ENCODE measurements at regions not wholly inside any gene's neighbourhood (a gene's known extent, or its start where the extent isn't known, plus 50 kb on each side); places are given as distances from the start of the nearest gene placed in this dataset.

- H3K4me2 ChIP-seq (ENCODE audit: low read length) = no peak overlapping the region
- peaks cover 38% of the 10 kb centered on the region for H3K79me1 ChIP-seq (ENCODE audit: low read length)
- no CpG with 5 or more reads among the region's 15 CpGs for WGBS (ENCODE audit: extremely low coverage, insufficient coverage, insufficient read length)
- H4K8ac ChIP-seq (ENCODE audit: low read depth, low read length) = no peak overlapping the region
- no peaks in the 10 kb centered on the region for H3K27me3 ChIP-seq (ENCODE audit: insufficient read depth, low read length)
- no peak overlapping the region for H2BK120ac ChIP-seq (ENCODE audit: insufficient read depth, low read length, poor library complexity)
- H2AK5ac ChIP-seq (ENCODE audit: low read length) = peak overlapping the region; percentile 16
- no peak overlapping the region for H4K12ac ChIP-seq (ENCODE audit: low read depth, low read length)
- H2BK5ac ChIP-seq (ENCODE audit: low read depth, low read length, poor library complexity) = no peak overlapping the region
- H3K14ac ChIP-seq (ENCODE audit: low read length) = no peak overlapping the region
- no peak overlapping the region for H2AFZ ChIP-seq (ENCODE audit: insufficient read depth, low read length, poor library complexity)
- H2BK12ac ChIP-seq (ENCODE audit: low read length) = no peak overlapping the region
- H3K4ac ChIP-seq (ENCODE audit: low read depth, low read length) = no peak overlapping the region
- H3K9me3 ChIP-seq (ENCODE audit: insufficient read depth, low read depth, low read length) = no peaks in the 10 kb centered on the region
- peaks cover 10% of the 10 kb centered on the region for H3K79me2 ChIP-seq (ENCODE audit: control insufficient read depth, insufficient read depth, low read length, poor library complexity)
- no peaks in the 10 kb centered on the region for H3K36me3 ChIP-seq (ENCODE audit: control insufficient read depth in 1 of 2, insufficient read depth in 2 of 2, low read length in 2 of 2)
- H3K4me1 ChIP-seq (ENCODE audit: control insufficient read depth in 1 of 2, insufficient read depth in 2 of 2, low read length in 2 of 2) = peaks cover 33 to 36% of the 10 kb centered on the region in 2 experiments
- H3K4me3 ChIP-seq (ENCODE audit: low read depth, low read length) = no peak overlapping the region
- H3K9ac ChIP-seq (ENCODE audit: low read length) = no peak overlapping the region
- H3K27ac ChIP-seq (ENCODE audit: low read depth, low read length) = no peak overlapping the region
- H3K18ac ChIP-seq (ENCODE audit: low read length) = no peak overlapping the region
- DNase-seq = no peak
- H3K23ac ChIP-seq (ENCODE audit: low read length) = no peak overlapping the region
- peak overlapping the region; percentile 8 for H4K91ac ChIP-seq (ENCODE audit: low read depth, low read length)
These were observed 110.9 kb upstream of the IRF2BP2 start for GRCh38 chr1:234720709-234721441.

GRCh38 chr1:234719454-234720251, 109.7 kb upstream of the IRF2BP2 start:
- Histone ChIP-seq H3K36me3 (ENCODE audit: control insufficient read depth in 1 of 2, insufficient read depth in 2 of 2, low read length in 2 of 2) (no peaks in the 10 kb centered on the region), H3K4ac (ENCODE audit: low read depth, low read length) (no peak overlapping the region), H3K79me2 (ENCODE audit: control insufficient read depth, insufficient read depth, low read length, poor library complexity) (peaks cover 2% of the 10 kb centered on the region), H3K14ac (ENCODE audit: low read length) (no peak overlapping the region), H3K9ac (ENCODE audit: low read length) (no peak overlapping the region), H2BK120ac (ENCODE audit: insufficient read depth, low read length, poor library complexity) (no peak overlapping the region), H3K27me3 (ENCODE audit: insufficient read depth, low read length) (no peaks in the 10 kb centered on the region), H2AK5ac (ENCODE audit: low read length) (no peak overlapping the region), H3K4me2 (ENCODE audit: low read length) (no peak overlapping the region), H2BK5ac (ENCODE audit: low read depth, low read length, poor library complexity) (no peak overlapping the region), H3K27ac (ENCODE audit: low read depth, low read length) (no peak overlapping the region), H3K79me1 (ENCODE audit: low read length) (peaks cover 26% of the 10 kb centered on the region), H3K23ac (ENCODE audit: low read length) (no peak overlapping the region), H3K4me3 (ENCODE audit: low read depth, low read length) (no peak overlapping the region), H2AFZ (ENCODE audit: insufficient read depth, low read length, poor library complexity) (no peak overlapping the region), H3K4me1 (ENCODE audit: control insufficient read depth in 1 of 2, insufficient read depth in 2 of 2, low read length in 2 of 2) (peaks cover 21 to 24% of the 10 kb centered on the region in 2 experiments), H4K91ac (ENCODE audit: low read depth, low read length) (no peak overlapping the region), H4K12ac (ENCODE audit: low read depth, low read length) (no peak overlapping the region), H4K8ac (ENCODE audit: low read depth, low read length) (no peak overlapping the region), H3K9me3 (ENCODE audit: insufficient read depth, low read depth, low read length) (no peaks in the 10 kb centered on the region), H2BK12ac (ENCODE audit: low read length) (peak overlapping the region; percentile 15), H3K18ac (ENCODE audit: low read length) (no peak overlapping the region)
- no CpG with 5 or more reads among the region's 8 CpGs for WGBS (ENCODE audit: extremely low coverage, insufficient coverage, insufficient read length)
- DNase-seq = peak; percentile 25 to 39

DNA sequence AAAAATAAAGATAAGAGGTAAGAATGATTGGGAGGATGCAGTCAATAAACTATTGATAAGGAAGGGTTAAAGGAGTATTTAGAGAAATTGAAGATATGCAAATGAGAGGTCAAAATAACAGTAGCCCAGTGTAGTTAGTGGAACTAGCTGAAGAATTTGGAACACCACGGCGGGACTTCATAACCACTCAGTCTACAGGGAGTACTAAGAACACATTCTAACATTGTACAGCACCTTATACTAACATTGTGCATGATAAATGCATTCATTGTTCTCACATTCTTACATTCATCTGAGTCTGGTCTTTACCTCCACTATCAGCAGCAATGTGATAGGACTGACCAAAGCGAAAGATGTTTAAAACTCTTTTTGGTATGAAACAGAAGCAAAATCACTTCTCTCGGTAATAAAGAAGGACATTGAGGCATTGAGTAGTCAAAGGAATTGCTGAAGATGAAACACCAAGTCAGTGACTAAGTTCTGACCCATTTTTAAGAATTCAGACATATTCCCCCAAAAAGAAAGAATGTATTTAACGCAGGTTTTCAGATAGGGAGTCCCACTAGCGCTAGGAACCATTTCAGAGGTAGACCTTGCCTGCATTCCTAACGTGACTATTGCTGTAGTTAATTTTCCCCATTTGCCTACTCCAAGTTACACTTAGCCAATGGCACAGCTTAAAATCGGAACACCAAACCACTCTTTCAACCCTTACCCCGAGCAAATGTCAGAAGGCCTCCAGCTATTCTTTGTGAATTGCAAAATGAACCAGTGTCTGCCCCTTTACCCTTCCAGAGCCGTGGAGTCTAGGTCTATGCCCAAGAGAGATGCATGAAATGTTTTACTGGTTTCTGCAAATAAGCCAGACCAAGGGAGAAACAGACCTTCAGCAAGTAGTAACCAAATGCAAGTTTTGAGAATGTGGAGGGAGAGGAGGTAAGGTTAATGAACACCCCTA, 108.8 kb upstream of the IRF2BP2 start:
- Histone ChIP-seq H4K91ac (ENCODE audit: low read depth, low read length) (no peak overlapping the region), H4K12ac (ENCODE audit: low read depth, low read length) (no peak overlapping the region), H3K4me1 (ENCODE audit: control insufficient read depth in 1 of 2, insufficient read depth in 2 of 2, low read length in 2 of 2) (peaks cover 18 to 20% of the 10 kb centered on the region in 2 experiments), H3K18ac (ENCODE audit: low read length) (no peak overlapping the region), H3K4me3 (ENCODE audit: low read depth, low read length) (no peak overlapping the region), H3K4ac (ENCODE audit: low read depth, low read length) (no peak overlapping the region), H3K79me2 (ENCODE audit: control insufficient read depth, insufficient read depth, low read length, poor library complexity) (peaks cover 2% of the 10 kb centered on the region), H3K27me3 (ENCODE audit: insufficient read depth, low read length) (no peaks in the 10 kb centered on the region), H3K4me2 (ENCODE audit: low read length) (no peak overlapping the region), H2BK5ac (ENCODE audit: low read depth, low read length, poor library complexity) (no peak overlapping the region), H4K8ac (ENCODE audit: low read depth, low read length) (no peak overlapping the region), H2AK5ac (ENCODE audit: low read length) (no peak overlapping the region), H3K23ac (ENCODE audit: low read length) (no peak overlapping the region), H2BK12ac (ENCODE audit: low read length) (no peak overlapping the region), H3K9me3 (ENCODE audit: insufficient read depth, low read depth, low read length) (no peaks in the 10 kb centered on the region), H3K79me1 (ENCODE audit: low read length) (peaks cover 21% of the 10 kb centered on the region), H3K14ac (ENCODE audit: low read length) (no peak overlapping the region), H3K9ac (ENCODE audit: low read length) (no peak overlapping the region), H2BK120ac (ENCODE audit: insufficient read depth, low read length, poor library complexity) (no peak overlapping the region), H3K27ac (ENCODE audit: low read depth, low read length) (no peak overlapping the region), H2AFZ (ENCODE audit: insufficient read depth, low read length, poor library complexity) (no peak overlapping the region), H3K36me3 (ENCODE audit: control insufficient read depth in 1 of 2, insufficient read depth in 2 of 2, low read length in 2 of 2) (no peaks in the 10 kb centered on the region)
- WGBS (ENCODE audit: extremely low coverage, insufficient coverage, insufficient read length) = no CpG with 5 or more reads among the region's 10 CpGs
- DNase-seq = peak; percentile 38 to 47

DNA sequence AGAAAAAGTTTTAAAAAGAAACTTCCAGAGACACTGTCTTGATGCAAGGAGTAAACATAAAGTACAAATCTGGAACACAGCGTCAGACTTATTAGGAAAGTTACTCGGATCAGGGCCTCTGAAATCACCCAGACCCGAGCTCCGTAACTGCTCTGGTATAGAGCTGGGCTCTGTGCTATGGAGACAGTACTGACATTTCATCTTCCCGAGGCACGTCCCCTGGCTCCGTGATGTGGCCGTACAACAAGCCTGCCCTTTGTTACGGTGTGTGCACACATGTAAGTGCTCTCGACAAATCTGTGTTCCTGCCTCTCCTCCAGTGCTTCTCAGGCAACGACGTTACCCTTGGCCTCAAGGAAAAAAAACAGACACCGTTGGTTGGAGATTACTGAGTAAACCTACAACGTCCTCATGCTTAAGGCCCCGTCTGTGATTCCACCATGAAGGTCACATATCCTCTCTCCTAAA, 107.0 kb upstream of the IRF2BP2 start:
- no peak overlapping the region for H3K4me3 ChIP-seq (ENCODE audit: low read depth, low read length)
- no peak overlapping the region for H3K9ac ChIP-seq (ENCODE audit: low read length)
- H2AK5ac ChIP-seq (ENCODE audit: low read length) = no peak overlapping the region
- no peak overlapping the region for H2BK5ac ChIP-seq (ENCODE audit: low read depth, low read length, poor library complexity)
- peaks cover 4 to 5% of the 10 kb centered on the region in 2 experiments for H3K4me1 ChIP-seq (ENCODE audit: control insufficient read depth in 1 of 2, insufficient read depth in 2 of 2, low read length in 2 of 2)
- no peak overlapping the region for H3K18ac ChIP-seq (ENCODE audit: low read length)
- H2AFZ ChIP-seq (ENCODE audit: insufficient read depth, low read length, poor library complexity) = no peak overlapping the region
- no peak overlapping the region for H3K14ac ChIP-seq (ENCODE audit: low read length)
- no peaks in the 10 kb centered on the region for H3K79me2 ChIP-seq (ENCODE audit: control insufficient read depth, insufficient read depth, low read length, poor library complexity)
- no peaks in the 10 kb centered on the region for H3K9me3 ChIP-seq (ENCODE audit: insufficient read depth, low read depth, low read length)
- DNase-seq = no peak
- H3K4ac ChIP-seq (ENCODE audit: low read depth, low read length) = no peak overlapping the region
- H3K23ac ChIP-seq (ENCODE audit: low read length) = no peak overlapping the region
- peaks cover 8% of the 10 kb centered on the region for H3K79me1 ChIP-seq (ENCODE audit: low read length)
- no peak overlapping the region for H4K8ac ChIP-seq (ENCODE audit: low read depth, low read length)
- no peaks in the 10 kb centered on the region for H3K27me3 ChIP-seq (ENCODE audit: insufficient read depth, low read length)
- H4K91ac ChIP-seq (ENCODE audit: low read depth, low read length) = no peak overlapping the region
- no peak overlapping the region for H3K27ac ChIP-seq (ENCODE audit: low read depth, low read length)
- peak overlapping the region; percentile 1 for H2BK12ac ChIP-seq (ENCODE audit: low read length)
- no peak overlapping the region for H3K4me2 ChIP-seq (ENCODE audit: low read length)
- WGBS (ENCODE audit: extremely low coverage, insufficient coverage, insufficient read length) = no CpG with 5 or more reads among the region's 15 CpGs
- H2BK120ac ChIP-seq (ENCODE audit: insufficient read depth, low read length, poor library complexity) = no peak overlapping the region
- no peak overlapping the region for H4K12ac ChIP-seq (ENCODE audit: low read depth, low read length)
- no peaks in the 10 kb centered on the region for H3K36me3 ChIP-seq (ENCODE audit: control insufficient read depth in 1 of 2, insufficient read depth in 2 of 2, low read length in 2 of 2)
